ENCODE measurements at regions not wholly inside any gene's neighbourhood (a gene's known extent, or its start where the extent isn't known, plus 50 kb on each side); places are given as distances from the start of the nearest gene placed in this dataset.

GRCh38 chr10:43863859-43864591 is 215.3 kb upstream of the ZNF32 start:
- DNase-seq, result no peak

GRCh38 chr10:43863270-43863669 is 214.6 kb upstream of the ZNF32 start:
- no peak for DNase-seq

- no peak for DNase-seq
Measured at GRCh38 chr10:43862756-43863155, 214.1 kb upstream of the ZNF32 start.

- DNase-seq, result no peak
Measured at GRCh38 chr10:43861966-43862751, 213.5 kb upstream of the ZNF32 start.

GRCh38 chr10:43859016-43859525 is 210.4 kb upstream of the ZNF32 start:
- DNase-seq, result no peak

- no peak for DNase-seq
Measured at GRCh38 chr10:43857931-43858315, 209.2 kb upstream of the ZNF32 start.

DNA sequence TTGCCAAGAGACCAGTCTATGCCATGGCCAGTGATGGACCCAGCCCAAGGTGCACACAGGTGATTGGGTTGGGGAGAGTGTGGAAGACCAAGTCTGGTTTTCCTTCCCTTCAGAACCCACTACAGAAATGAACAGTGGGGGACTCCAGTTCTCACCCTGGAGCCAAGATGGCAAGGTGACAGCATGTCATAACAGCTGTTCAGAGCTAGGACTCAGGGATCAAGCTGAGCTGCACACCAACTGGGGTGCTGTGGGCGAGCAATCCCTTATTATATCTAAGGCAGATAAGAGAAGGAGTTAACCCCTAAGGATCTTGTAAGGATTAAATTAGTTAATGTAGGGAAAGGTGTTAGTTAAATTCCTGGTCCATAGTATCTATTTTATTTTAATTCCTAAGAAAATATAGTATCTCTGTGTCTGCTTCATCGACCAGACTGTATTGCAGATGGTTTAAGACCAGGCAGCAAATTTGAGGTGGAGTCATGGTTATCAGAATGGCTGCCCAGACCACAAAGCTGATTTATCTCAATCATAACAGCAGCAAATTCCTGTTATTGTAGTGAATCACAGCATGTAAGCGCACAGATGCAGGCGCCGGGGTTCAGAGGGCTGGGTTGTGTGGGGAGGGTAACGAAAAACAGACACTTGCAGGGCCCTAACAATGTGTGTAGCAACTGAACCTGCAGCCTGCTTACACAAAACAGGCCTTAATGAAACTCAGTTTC is 208.7 kb upstream of the ZNF32 start:
- DNase-seq, result no peak

GRCh38 chr10:43856299-43856698 is 207.6 kb upstream of the ZNF32 start:
- DNase-seq, result no peak

DNA sequence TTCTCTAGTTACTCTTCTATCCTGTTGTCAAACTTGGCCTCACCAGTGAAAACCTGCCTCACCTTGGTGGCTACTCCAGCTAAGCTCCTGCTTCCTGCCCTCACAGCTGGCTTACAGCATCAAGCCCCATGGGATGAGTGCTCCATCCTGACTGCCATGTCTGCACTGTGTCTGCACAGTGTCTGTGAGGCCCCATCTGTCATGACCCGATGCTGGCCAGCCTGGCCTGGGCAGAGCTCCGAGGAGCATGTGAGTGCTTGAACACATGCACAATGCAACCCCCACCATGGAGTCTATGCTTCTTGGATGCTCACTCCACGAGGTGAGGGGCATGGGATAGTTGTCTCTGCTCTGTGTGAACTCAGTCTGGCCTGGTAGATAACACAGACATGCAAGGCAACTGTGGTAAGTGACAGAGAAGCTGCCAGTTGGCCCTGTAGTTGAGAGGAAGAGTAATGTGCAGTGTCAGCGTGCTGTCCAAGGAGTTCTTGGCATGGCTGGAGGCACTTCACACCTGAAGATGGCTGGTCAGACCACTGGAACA is 207.1 kb upstream of the ZNF32 start:
- DNase-seq, result no peak

GRCh38 chr10:43854007-43854406 is 205.3 kb upstream of the ZNF32 start:
- DNase-seq, result no peak

DNA sequence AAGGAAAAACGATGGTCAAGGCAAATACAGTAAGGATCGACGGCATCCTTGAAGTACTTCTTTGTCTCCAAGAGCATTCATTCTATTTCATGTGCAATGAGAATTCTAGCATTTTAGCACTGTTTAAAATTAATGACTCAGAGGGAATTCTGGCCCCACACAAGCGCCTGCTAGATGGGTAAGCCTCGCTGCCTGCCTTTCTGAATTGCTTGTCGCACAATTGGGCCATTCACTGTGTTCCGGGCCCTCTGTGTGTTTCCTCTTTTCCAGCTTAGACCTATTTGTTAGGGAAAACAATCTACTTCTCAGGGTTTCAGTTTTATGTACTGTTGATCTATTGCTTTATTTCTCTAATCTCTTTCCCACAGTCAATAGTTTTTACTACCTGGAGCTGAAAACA is 204.7 kb upstream of the ZNF32 start:
- no peak for DNase-seq

GRCh38 chr10:43852644-43853214 is 204.0 kb upstream of the ZNF32 start:
- DNase-seq, result no peak

DNA sequence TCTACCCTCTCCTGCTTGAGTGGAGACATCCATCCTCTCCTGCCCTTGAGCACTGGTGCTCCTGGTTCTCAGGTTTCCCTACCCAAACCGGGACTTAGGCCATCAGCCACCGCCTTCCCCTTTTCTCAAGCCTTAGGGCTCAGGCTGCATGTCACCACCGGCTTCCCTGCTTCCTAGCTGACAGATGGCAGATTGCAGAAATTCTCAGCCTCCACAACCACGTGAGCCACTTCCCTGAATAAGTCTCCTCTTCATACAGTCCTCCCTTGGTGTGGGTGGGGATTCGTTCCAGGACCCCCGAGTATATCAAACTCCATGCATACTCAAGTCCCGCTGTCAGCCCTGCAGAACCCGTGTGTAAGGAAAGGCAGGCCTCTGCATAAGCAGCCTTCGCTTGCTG is 203.5 kb upstream of the ZNF32 start:
- no peak for DNase-seq

GRCh38 chr10:43851030-43851429 is 202.3 kb upstream of the ZNF32 start:
- no peak for DNase-seq

DNA sequence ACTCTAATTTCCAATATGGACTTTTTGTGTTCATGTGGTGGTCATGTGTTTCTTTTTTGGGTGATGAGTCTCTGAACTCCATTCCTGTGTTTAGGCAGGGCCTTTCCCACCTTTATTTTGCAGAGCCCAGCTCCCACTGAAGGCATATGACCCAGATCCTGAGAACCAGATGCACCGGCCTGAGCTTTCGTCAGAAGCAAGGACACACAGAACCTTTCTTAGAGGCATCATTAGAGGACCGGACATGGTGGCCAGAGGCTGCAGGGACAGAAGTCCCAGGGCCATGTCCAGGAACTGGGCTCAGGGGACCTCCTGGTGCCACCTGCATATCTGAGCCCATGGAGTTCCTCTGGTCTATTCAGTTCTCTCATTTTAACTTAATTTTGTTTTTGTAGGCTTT is 200.9 kb upstream of the ZNF32 start:
- no peak for DNase-seq

DNA sequence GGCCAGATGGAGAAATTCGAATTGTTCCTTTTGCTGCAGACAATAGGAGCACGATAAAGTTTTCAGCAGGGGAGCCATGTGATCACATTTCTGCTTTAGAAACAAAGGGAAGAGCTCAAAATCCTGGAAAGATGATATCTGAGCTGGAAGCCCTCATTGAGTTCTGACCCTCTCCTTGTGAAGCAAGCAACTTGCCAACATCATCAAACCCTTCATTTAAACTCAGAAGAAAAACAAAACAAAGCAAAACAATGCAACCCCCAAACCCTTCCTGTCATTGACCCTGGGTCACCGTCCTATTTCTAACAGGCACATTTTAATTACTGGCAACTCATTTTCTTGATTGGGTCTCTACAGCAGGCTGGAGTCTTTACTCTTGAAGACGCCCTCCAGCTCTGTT is 198.3 kb upstream of the ZNF32 start:
- DNase-seq, result no peak

DNA sequence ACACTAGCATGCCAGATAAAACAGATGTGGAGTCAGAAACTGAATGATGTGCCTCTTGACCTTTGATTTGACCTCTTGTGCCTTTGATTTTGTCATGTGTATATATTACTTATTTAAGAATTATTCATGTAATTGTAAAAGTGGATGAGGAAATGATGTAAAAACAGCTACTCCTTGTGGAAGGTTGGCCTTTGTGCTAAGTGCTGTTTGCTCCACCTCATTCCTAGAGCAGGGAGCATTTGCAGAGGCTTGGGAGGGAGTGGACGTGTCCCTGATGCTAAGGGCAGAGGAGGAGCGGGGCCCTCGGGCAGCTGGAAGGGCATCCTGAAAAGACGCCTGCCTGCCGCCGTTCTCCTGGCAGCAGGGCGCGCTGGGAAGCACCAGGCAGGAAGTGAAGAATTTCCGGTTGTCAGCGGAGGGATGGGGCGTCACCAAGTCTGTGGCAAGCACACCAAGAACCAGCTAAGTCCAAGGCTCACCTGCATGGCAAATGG is 197.6 kb upstream of the ZNF32 start:
- peak; percentile 30 for DNase-seq

GRCh38 chr10:43845121-43845520 is 196.4 kb upstream of the ZNF32 start:
- no peak for DNase-seq

DNA sequence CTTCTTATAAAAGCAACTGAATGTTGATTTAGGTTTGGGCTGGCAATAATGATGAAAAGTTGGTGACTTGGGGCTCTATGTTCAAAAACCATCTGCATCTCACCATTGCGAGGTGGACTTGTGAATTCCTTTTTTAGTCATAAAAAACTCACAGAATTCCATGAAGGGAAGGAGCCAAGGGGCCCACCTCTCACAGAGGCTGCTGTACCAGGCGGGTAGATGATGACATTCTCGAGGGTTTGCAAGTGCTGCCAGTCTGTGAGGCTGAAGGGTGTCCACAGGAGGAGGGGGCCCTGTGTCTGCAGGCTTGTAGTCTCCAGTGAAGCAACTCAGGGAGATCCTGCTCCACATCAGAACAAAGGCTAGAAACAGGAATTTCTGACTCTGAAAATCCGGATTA is 195.5 kb upstream of the ZNF32 start:
- DNase-seq, result no peak

GRCh38 chr10:43843321-43844101 is 194.8 kb upstream of the ZNF32 start:
- DNase-seq, result no peak

GRCh38 chr10:43842496-43842895 is 193.8 kb upstream of the ZNF32 start:
- DNase-seq, result no peak

DNA sequence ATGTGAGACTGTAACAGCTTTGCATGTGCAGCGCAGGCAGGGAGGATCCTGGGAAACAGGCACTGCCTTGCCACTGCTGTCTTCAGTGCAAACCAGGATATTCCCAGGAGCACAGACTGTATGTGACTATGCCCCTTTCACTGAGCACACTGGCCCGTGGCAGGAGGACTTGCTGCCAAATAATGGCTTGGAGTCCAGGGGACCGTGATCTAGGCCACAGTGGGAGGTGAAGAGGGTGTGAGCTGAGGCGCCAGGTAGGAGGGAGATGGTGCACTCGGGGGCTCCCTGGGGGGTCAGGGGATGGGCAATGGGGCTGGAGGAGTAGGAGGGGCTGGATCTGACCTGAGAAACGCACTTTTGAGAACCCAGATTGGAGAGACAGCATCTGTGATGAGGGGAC is 193.4 kb upstream of the ZNF32 start:
- DNase-seq, result no peak

All from stimulated activated CD4-positive, alpha-beta T cell treated with anti-CD3 and anti-CD28 coated beads, Interleukin-1b, Interleukin-23, amount 100 ng/mL, for 48 hours (primary cell).